Medulla oblongata (tissue), 1 donor: ENCODE measurements at regions not wholly inside any gene's neighbourhood (a gene's known extent, or its start where the extent isn't known, plus 50 kb on each side); places are given as distances from the start of the nearest gene placed in this dataset.

Source experiments
- DNase-seq: peaks from one replicate; pipeline ENCODE4 v3.0.0-alpha.2; 2015; ENCODE audit errors: extremely low spot score

DNA sequence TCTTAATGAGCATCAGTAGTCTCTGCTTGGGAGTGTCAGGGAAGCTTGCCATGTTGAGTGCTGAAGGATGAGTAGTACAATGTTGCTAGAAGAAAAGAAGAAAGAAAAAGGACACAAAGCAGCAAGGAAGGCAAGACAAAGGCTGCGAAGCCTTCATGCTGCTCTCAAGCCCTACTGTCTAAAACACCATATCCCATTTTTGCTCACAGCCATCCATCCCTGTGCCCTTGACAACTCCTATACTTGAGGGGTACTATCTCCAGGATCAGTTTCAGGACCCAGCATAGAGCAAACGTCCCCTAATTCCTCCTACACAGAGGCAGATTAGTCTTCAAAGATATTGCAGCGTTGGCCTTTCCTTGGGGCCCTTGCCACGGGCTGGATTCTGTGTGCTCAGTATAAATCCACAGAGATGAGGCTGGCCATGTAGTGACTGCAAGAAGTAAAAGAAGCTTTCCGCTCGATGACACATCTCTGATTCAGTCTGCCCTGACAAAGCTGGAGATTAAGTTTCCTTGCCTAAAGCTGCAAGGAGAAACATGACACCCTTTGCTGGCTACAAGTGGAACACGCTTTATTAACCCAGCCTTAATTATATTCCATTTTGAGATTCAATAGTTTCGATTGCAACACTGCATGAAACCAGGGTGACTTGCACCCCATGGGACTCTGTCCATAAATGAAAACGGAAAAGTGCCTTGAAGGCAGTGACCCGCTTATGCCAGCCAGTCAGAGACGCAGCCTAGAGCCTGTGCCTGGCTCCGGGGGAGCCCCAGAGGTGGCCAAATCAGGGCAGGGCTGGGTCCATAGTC is 304.6 kb downstream of the ACTL7B start:
- DNase-seq, result no peak

GRCh38 chr9:108550106-108550505 is 305.7 kb downstream of the ACTL7B start:
- peak; percentile 27 for DNase-seq

- no peak for DNase-seq
These were observed 306.6 kb downstream of the ACTL7B start for GRCh38 chr9:108549184-108549583.

- DNase-seq, result no peak
These were observed 308.2 kb downstream of the ACTL7B start for GRCh38 chr9:108547411-108548135.

- DNase-seq, result no peak
These were observed 309.6 kb downstream of the ACTL7B start for GRCh38 chr9:108546215-108546614.

DNA sequence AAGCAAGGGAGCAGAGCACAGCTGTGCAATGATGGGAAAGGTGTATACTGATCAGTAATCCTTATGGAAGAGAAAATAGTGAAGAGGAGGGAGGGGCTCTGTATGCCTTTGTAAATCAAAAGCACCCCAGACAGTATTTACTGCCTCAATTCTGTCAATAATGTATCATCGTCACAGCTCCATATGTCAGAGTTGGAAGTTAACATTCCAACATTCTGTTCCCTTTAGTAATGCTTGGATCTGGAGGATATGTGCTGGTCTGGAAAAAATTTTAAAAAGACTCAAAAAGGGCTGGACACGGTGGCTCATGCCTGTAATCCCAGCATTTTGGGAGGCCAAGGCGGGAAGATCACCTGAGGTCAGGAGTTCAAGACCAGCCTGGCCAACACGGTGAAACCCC is 310.4 kb downstream of the ACTL7B start:
- DNase-seq, result no peak

DNA sequence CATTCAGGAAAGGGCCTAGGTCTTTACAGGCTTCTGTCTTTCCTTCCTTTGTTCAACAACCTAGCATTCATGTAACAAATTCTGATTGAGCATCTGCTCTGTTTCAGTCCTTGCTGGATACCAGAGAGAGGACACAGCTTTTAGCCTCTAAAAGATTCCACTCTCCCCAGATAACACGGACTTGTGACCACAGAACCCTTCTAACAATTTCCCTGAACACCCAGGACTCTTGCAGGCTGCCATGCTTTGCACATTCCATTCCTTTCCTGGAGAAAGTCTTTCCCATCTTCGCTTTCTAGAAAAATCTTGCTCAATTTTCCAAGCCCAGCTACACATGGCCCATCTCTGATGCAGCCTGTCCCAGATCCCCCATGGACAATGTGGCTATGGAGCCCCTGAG is 310.9 kb downstream of the ACTL7B start:
- no peak for DNase-seq

DNA sequence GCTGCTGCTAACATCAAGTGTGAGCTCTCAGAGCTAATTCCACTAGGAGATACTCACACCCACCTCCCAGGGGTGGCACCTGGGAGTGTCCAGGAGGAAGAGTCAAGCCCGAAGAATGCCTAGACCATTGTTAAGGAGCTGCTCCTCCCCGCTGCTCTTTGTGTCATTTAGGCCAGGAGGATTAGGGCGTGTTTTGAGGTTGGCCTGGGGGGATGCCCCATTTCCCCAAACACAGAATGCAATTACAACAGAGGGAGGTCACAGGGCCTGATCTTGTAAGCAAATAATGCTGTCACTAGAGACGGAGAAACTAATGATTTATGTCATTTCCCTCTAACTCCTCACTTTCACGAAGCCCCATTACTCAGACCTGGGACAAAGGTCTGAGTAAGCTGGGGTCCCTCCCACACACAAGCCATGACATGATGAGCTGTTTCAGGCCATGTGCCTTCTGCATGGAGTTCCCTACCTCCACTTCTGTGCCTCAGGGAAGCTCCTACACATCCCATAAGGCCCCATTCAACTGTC is 312.5 kb downstream of the ACTL7B start:
- DNase-seq, result no peak

- DNase-seq, result no peak
These were observed 318.0 kb downstream of the ACTL7B start for GRCh38 chr9:108537756-108538155.

DNA sequence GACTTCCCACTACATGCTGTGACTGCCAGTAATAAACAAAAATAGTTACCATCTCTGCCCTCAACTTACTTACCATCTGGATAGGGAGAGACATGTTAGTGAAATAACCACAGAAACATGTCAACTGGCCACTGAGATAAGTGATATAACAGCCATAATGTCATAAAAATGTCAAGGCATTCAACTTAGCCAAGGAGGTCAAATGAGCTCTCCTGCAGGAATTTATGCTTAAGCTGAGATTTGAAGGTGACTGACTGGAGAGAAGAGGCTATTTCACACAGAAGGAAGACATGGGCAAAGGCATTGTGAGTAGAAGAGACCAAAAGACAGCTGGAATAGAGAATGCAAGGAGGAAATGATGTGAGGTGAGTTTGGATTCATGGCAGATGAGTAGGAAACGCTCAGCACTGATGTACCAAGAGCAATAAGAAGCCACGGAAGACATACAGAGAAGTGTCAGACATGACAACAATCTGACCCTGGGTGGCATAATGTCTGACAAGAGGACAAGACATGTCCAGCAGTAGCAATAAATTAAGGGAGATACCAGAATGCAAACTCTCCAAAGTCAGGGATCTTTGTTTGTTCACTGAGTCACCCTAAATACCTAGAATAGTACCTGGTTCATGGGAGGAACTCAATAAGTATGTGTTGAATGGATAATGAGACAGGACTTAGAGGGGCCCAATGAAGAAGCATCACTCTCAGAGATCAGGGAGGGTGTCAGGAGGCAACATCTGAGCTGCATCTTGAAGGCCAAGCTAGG is 318.8 kb downstream of the ACTL7B start:
- DNase-seq, result no peak

DNA sequence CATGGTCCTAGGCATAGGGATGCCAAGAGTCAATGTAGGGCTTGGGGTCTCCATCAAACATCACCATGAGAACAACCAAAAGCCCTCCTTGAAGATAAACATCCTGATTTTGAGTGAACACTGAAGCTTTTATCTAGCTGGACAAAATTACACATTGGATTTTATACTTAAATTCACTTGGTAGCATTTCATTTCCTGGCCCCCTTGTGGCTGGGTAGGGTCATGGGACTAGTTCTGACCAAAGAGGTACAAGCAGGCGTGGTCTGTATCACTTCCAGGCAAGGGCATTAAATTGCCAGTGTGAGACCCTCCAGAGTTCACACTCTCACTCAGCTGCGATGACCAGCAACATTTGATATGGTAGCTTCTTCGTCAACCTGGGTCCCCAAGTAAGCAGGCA is 320.3 kb downstream of the ACTL7B start:
- no peak for DNase-seq

- DNase-seq, result no peak
These were observed 321.0 kb downstream of the ACTL7B start for GRCh38 chr9:108534741-108535140.

DNA sequence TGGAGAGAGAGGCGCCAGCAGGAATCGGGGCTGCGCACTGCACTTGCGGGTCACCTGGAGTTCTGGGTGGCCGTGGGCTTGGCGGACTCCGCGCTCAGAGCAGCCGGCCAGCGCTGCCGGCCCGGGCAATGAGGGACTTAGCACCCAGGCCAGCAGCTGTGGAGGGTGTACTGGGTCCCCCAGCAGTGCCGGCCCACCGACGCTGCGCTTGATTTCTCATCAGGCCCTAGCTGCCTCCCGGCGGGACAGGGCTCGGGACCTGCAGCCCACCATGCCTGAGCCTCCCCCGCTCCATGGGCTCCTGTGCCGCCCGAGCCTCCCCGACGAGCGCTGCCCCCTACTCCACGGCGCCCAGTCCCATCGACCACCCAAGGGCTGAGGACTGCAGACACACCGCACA is 325.6 kb downstream of the ACTL7B start:
- no peak for DNase-seq

DNA sequence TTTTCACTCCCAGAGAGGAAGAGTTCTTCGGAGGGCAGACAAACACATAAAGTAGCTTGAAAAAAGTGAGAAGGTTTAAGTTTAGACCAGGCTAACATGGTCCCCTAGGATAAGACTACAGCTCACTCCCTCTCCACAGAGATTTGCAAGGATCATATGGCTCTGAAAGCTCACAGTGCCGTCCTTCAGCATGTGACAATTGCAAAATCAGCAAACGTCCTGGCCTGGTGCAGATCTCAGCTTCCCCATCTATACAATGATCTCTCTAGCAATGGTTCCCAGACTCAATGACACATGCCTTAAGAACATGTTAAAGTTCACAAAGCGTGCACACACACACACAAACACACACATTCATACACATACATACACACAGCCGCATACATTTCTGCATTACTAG is 327.6 kb downstream of the ACTL7B start:
- no peak for DNase-seq

DNA sequence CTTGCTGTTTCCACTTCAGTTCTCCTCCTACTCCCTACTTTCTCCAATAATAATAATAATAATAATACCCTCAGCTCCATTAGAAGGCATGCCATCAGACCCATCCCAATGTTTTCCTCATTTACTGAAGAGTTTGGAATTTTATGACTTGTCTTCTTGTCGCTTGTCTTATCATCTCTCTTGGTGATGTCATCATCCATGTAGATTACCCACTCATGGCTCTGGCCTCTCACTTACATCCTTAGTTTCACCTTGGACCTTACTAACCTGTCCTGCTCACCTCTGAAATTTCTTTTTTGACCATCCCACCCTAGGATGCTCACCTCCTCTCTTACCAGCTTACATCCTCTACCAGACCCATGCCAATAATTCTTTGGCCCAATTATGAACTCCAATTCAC is 329.3 kb downstream of the ACTL7B start:
- DNase-seq, result no peak

DNA sequence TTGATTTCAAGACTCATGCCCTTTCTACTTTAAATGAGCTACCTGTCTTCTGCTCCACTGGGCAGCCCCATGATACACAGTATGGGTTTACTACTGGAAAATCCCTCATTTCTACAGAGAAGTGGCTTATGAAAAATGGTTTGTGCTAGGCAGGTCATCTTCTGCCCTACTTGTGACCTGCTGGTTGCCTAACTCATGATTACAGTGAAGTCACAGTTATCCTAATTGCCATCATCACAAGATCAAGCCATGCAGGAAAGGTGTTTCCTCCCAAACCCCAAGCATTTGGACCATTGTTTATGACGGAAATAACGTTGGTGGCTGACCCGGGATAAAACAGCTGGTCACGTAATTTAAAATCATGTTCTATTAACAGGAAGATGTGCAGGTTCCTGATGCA is 330.6 kb downstream of the ACTL7B start:
- DNase-seq, result no peak

DNA sequence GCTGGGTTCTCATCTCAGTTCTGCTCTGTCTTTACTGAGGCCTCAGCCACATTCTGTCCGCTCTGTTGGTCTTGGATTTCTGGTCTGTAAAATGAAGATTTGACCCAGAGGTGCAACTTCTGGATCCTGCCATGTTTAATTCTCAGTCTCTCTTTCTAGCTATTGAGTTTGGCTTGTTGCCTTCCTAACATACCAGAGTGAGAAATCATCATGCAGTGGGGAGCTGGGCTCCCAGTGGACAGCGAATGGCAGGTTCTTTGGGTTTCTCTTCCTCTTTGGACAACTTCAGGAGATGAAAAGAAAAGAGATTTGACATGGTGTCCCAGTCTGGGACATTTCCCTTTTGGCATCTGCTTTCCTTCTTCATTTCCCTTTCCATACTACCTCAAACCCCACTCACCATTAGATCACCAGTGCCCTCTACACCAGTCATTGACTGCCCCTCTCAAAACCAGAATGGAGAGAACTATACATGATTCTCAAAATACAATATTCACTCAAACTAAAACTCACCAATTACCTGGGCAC is 334.7 kb downstream of the ACTL7B start:
- no peak for DNase-seq

DNA sequence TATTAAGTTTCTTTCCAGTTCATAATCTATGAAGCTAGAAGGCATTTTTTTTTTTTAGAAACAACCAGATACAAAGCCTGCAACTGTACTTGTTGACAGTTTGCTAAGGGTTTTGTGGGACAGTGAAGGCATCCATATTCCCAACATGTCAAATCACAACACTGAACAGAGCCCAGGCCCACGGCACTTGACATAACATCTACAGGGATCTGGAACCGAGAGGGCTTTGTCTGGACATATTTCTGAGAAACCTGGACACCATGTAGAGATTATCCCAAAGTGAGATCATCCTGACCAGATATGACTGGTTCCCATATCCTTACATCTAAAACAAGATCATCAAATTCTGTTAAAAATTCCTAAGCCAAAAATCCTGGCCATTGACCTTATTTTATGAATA is 336.3 kb downstream of the ACTL7B start:
- DNase-seq, result no peak

- DNase-seq, result no peak
These were observed 338.0 kb downstream of the ACTL7B start for GRCh38 chr9:108517651-108518365.

DNA sequence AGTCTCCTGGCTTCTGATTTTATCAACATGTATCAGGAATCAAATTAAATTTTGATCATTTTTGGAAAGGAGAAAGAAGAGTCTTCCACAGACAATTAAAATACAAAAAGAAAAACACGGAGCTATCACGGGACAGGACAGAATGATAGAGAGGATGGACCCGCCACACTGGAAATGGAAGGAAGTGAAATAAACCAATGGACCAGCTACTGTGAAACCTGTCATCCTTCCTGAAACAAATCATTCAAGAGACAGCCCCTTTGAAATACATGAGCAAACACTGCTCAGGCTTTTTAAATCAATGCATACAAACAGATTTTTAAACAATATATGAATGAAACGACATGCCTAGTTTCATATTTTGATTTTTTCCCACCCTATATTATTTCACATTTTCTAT is 339.4 kb downstream of the ACTL7B start:
- DNase-seq, result no peak

GRCh38 chr9:108515856-108516255 is 339.9 kb downstream of the ACTL7B start:
- DNase-seq, result no peak
